HepG2 (cell line): ENCODE measurements at regions not wholly inside any gene's neighbourhood (a gene's known extent, or its start where the extent isn't known, plus 50 kb on each side); places are given as distances from the start of the nearest gene placed in this dataset.

ENCODE experiments used
- ZSCAN20 ChIP-seq: sonication (generic); formaldehyde crosslinking; IDR thresholded peaks from 2 replicates; pipeline ENCODE4 v1.4.0; 2020; ENCODE audit warnings: missing genetic modification reagents, mild to moderate bottlenecking, borderline replicate concordance
- TF ChIP-seq, protein P1 (sequence below): sonication (generic); formaldehyde crosslinking; conservative IDR thresholded peaks from 2 replicates; pipeline ENCODE4 v1.8.0; 2022; ENCODE audit warnings: mild to moderate bottlenecking, moderate library complexity, missing genetic modification reagents

DNA sequence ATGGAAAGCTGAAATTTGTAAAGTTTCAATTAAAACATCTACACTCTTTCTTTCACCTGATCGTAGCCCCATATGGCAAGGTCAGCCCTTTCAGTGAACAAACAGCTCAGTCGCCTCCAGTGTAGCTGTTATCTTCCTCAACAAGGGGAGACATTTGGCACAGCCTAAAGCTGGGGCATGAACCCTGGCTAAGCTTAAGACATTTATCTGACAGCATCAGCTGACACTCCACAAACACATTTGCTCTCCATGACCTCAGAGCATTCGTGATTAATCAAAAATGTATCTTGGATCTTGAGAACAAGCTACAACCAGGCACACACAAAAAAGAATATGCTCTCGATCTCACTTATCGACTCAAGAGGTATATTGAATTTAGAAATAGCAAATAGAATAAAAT lies 67.3 kb downstream of the POU5F2 start:
- TF ChIP-seq, protein P1, sequence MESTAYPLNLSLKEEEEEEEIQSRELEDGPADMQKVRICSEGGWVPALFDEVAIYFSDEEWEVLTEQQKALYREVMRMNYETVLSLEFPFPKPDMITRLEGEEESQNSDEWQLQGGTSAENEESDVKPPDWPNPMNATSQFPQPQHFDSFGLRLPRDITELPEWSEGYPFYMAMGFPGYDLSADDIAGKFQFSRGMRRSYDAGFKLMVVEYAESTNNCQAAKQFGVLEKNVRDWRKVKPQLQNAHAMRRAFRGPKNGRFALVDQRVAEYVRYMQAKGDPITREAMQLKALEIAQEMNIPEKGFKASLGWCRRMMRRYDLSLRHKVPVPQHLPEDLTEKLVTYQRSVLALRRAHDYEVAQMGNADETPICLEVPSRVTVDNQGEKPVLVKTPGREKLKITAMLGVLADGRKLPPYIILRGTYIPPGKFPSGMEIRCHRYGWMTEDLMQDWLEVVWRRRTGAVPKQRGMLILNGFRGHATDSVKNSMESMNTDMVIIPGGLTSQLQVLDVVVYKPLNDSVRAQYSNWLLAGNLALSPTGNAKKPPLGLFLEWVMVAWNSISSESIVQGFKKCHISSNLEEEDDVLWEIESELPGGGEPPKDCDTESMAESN, result no peak
- TF ChIP-seq ZSCAN20, result no peak
